GM12875 (cell line): ENCODE measurements at regions not wholly inside any gene's neighbourhood (a gene's known extent, or its start where the extent isn't known, plus 50 kb on each side); places are given as distances from the start of the nearest gene placed in this dataset.

Experiments used
- H3K4me3 ChIP-seq: one replicate; pipeline ENCODE4 v1.5.1; 2011; ENCODE audit warnings: low read depth, low read length, control low read depth
- CTCF ChIP-seq: IDR thresholded peaks from 2 replicates; pipeline ENCODE4 v1.5.1; 2011; ENCODE audit warnings: low read depth, mild to moderate bottlenecking, control low read depth, inconsistent platforms, low read length, moderate library complexity, borderline replicate concordance; ENCODE audit not compliant: insufficient read depth

GRCh38 chr15:87490666-87491065 is 765.9 kb downstream of the NTRK3 start:
- H3K4me3 ChIP-seq: no peak overlapping the region

GRCh38 chr15:87489902-87490665 is 766.5 kb downstream of the NTRK3 start:
- TF ChIP-seq CTCF: no peak
- no peak overlapping the region for H3K4me3 ChIP-seq

More at GRCh38 chr15:87490666-87491065, 765.9 kb downstream of the NTRK3 start:
- TF ChIP-seq CTCF: no peak

GRCh38 chr15:87489456-87489855 is 767.1 kb downstream of the NTRK3 start:
- no peak overlapping the region for H3K4me3 ChIP-seq

GRCh38 chr15:87487484-87487883 is 769.1 kb downstream of the NTRK3 start:
- H3K4me3 ChIP-seq: no peak overlapping the region
- TF ChIP-seq CTCF: no peak

More at GRCh38 chr15:87489456-87489855, 767.1 kb downstream of the NTRK3 start:
- no peak for TF ChIP-seq CTCF

- H3K4me3 ChIP-seq: no peak overlapping the region
- TF ChIP-seq CTCF: no peak
These were observed 773.1 kb downstream of the NTRK3 start for GRCh38 chr15:87483468-87483867.

- no peak overlapping the region for H3K4me3 ChIP-seq
- no peak for TF ChIP-seq CTCF
These were observed 775.4 kb downstream of the NTRK3 start for GRCh38 chr15:87481126-87481525.

- TF ChIP-seq CTCF: no peak
- no peak overlapping the region for H3K4me3 ChIP-seq
These were observed 777.9 kb downstream of the NTRK3 start for GRCh38 chr15:87478687-87479072.
